GM20000 (cell line): ENCODE measurements at regions not wholly inside any gene's neighbourhood (a gene's known extent, or its start where the extent isn't known, plus 50 kb on each side); places are given as distances from the start of the nearest gene placed in this dataset.

ENCODE experiments used
- DNase-seq: peaks from one replicate; pipeline ENCODE4 v3.0.0; 2012; ENCODE audit warnings: low spot score
- TF ChIP-seq, protein P1 (sequence below): IDR thresholded peaks from 2 replicates; pipeline ENCODE4 v1.5.1; 2012; ENCODE audit warnings: mild to moderate bottlenecking, control low read depth; ENCODE audit errors: extremely low read depth, missing control alignments

GRCh38 chr5:135131801-135132680 is 98.0 kb upstream of the PITX1 start:
- DNase-seq = no peak
- TF ChIP-seq, protein P1, sequence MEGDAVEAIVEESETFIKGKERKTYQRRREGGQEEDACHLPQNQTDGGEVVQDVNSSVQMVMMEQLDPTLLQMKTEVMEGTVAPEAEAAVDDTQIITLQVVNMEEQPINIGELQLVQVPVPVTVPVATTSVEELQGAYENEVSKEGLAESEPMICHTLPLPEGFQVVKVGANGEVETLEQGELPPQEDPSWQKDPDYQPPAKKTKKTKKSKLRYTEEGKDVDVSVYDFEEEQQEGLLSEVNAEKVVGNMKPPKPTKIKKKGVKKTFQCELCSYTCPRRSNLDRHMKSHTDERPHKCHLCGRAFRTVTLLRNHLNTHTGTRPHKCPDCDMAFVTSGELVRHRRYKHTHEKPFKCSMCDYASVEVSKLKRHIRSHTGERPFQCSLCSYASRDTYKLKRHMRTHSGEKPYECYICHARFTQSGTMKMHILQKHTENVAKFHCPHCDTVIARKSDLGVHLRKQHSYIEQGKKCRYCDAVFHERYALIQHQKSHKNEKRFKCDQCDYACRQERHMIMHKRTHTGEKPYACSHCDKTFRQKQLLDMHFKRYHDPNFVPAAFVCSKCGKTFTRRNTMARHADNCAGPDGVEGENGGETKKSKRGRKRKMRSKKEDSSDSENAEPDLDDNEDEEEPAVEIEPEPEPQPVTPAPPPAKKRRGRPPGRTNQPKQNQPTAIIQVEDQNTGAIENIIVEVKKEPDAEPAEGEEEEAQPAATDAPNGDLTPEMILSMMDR = no peak

DNA sequence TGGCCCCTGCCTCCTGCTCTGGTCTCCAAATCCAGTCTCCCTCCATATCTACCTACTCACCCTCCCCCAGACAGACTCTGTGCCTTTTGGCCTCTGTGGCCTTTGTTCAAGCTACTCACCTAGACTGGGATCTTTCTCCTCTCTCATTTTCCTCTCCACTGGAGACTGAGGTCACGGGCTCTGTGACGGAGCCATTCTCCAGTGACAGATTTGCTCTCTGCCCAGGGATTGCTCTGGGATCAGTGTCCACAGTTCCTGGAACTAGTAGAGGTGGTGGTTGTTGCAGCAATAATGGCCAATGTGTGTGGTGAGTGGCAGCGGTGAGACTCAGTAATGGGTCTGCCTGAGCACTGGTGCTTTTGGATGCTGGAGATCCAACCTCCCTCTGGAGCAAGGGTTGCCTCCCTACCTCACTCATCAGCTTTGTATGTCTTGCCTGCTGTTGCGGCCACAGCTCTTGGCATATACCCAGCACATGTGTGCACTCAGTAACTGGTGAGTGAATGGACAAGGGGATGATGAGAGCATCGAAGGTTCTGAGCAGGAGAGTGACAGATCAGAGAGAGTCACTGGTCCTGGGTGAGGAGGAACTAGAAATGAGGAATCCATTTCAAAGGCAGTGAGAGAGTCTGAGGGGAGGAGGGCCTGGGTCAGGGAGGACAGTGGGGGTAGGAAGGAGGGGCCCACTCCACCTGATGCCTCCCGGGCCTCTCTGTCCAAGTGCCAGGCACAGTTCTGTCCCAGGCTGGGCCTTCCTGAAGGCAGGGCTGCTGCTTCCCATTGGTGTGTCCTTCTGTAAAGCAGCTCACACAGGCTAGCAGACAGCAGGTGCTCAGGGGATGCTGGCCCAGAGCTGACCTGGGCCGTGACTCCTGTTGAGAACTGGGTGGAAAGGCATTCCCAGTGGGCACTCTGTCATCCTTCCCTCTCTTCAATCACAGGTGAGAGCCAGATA is 96.5 kb upstream of the PITX1 start:
- TF ChIP-seq, protein P1 = no peak
- no peak for DNase-seq

DNA sequence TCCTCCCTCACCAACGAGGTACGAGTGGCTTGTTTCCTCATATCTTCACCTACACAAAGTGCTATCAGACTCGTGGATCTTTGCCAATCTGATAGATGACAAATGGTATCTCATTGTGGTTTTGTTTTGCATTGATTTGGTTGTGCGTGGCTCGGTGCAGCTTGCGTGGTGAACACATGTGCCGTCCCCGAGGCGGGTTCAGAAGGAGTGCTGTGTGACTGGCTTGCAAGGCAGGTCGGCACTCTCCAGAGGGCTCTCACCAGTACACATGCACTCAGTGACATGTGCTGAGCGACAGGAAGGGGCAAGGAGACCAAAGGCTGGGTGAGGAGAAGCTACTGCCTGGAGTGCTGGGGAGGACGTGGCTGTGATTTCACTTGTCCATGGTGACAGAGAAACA is 95.3 kb upstream of the PITX1 start:
- TF ChIP-seq, protein P1 = no peak
- no peak for DNase-seq

DNA sequence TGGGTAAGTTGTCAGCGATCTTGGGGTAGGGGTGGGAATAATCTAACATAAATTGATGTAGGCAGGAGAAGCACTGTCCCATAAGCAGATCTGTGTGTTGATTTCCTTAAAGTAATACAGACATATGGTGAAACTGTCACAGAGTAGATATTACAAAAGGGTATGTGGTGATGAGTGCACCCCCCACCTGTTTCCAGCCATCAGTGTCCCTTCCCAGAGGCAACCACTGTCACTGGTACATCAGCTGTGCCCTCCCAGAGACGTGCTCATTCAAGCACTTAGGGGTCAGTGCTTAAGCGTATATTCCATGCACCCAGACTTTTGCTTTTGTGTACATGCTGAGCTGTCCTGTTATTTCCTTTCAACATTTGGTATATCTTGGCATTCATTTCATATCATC is 94.3 kb upstream of the PITX1 start:
- TF ChIP-seq, protein P1 = no peak
- DNase-seq = no peak

DNA sequence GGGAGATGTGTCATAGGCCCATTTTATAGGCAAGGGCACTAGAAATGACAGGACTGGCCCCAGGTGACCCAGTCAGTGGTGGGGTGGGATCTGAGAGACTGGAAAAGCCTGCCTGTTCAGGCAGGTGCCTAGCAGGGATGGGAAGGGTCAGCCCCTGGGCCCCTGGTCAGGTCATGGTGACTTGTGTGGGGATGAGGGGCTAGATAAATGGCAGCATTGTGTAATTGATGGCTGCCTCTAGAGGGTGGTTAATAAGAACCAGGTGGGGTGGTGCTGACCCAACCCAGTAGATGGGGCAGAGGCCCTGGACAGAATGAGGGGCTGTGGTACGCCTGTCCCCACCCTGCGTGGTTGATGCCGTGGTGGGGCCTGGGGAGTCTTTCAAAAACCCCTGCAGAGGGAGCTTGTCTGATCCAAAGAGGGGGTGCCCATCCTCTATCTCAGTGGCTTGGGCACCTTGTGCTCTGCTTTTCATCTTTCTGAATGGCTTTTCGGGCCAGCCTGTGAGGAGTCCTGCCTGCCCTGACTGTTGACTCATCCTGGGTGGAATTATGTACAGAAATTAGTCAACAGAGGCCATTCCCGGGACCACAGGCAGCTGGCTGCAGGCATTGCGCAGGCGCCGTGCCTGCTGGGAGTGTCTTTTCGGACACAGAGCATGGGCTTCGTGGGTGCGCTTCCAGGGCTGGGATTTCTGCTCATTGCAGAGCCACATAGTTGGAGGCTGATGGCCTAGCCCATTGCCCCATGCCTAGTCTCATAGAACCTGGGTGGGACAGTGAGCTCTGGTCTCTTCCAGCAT is 93.6 kb upstream of the PITX1 start:
- TF ChIP-seq, protein P1 = no peak
- no peak for DNase-seq

DNA sequence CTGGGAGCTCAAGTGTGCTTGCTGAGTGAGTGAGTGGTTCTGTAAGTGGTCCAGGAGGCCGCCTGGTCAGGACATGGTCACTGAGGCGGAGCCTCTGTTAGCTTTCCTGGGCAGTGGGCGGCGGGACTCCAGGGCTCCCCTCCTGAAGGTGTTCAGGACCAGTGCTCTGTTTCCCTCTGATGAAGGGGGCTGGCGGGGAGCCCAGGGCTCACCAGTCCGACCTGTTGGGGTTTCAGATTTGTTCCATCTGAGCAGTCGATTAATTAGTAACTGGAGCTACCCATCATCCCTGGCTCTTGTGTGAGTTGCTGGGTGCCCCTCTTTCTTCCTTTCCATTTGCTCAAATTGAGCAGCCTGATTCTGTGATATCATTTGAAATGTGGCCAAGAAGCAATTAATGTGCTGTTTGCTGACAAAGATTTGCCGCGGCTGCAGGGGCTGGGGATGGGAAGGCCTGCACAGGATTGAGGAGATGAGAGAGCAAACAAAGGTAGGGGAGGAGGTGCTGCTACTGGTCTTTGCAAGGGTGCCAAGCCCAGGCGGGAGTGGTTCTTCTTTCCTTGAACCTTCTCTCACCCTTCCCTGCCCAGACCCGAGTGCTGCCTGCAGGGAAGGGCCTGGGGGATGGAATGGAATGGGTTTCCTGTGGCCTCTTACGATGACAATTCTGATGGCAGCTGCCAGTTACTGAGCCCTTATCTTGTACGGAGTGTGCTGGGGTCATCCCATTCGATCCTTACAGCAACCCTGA is 92.8 kb upstream of the PITX1 start:
- TF ChIP-seq, protein P1 = no peak
- no peak for DNase-seq
